Posterior vena cava (tissue), 2 donors: ENCODE measurements at regions not wholly inside any gene's neighbourhood (a gene's known extent, or its start where the extent isn't known, plus 50 kb on each side); places are given as distances from the start of the nearest gene placed in this dataset.

Experiments used
- DNase-seq: peaks from one replicate; pipeline ENCODE4 v3.0.0-alpha.2; 2020; ENCODE audit warnings: low spot score
- intact Hi-C, 2 donors: fragments of 100-400 bp; cut with DNase I; formaldehyde crosslinking; loops; one replicate each; pipeline versions ENCODE4 v1.14.1 to v1.14.2; 2022 to 2023
- donor health status: DM: yes; HTN: yes; CAD: no.
- donor health status: DM: yes; HTN: yes; CAD: no.

GRCh38 chr1:14017531-14017961 is 317.6 kb downstream of the PRDM2 start:
- intact Hi-C loops: no loop called here
- no peak for DNase-seq

- intact Hi-C loops: no loop called here
Measured at GRCh38 chr1:14019461-14019860, 319.5 kb downstream of the PRDM2 start.

GRCh38 chr1:14020006-14020405 is 320.0 kb downstream of the PRDM2 start:
- intact Hi-C loops: no loop called here
- no peak for DNase-seq

More at GRCh38 chr1:14019461-14019860, 319.5 kb downstream of the PRDM2 start:
- no peak for DNase-seq

GRCh38 chr1:14027099-14027498 is 327.1 kb downstream of the PRDM2 start:
- intact Hi-C loops: no loop called here

GRCh38 chr1:14031461-14031860 is 331.5 kb downstream of the PRDM2 start:
- intact Hi-C loops: no loop called here

More at GRCh38 chr1:14027099-14027498, 327.1 kb downstream of the PRDM2 start:
- DNase-seq: no peak

GRCh38 chr1:14034506-14034905 is 334.5 kb downstream of the PRDM2 start:
- no peak for DNase-seq
- intact Hi-C loops: no loop called here

More at GRCh38 chr1:14031461-14031860, 331.5 kb downstream of the PRDM2 start:
- DNase-seq: no peak

GRCh38 chr1:14037101-14037847 is 337.3 kb downstream of the PRDM2 start:
- DNase-seq: no peak
- intact Hi-C loops: no loop called here

- no peak for DNase-seq
- intact Hi-C loops: no loop called here
Measured at GRCh38 chr1:14039582-14040430, 339.8 kb downstream of the PRDM2 start.

GRCh38 chr1:14049965-14050364 is 350.0 kb downstream of the PRDM2 start:
- intact Hi-C loops: no loop called here
- no peak for DNase-seq

- intact Hi-C loops: no loop called here
- no peak for DNase-seq
Measured at GRCh38 chr1:14055442-14056223, 355.6 kb downstream of the PRDM2 start.

- DNase-seq: no peak
- intact Hi-C loops: no loop called here
Measured at GRCh38 chr1:14057640-14058039, 357.7 kb downstream of the PRDM2 start.

- DNase-seq: no peak
- intact Hi-C loops: no loop called here
Measured at GRCh38 chr1:14061204-14061603, 361.2 kb downstream of the PRDM2 start.

GRCh38 chr1:14061722-14062121 is 361.7 kb downstream of the PRDM2 start:
- intact Hi-C loops: no loop called here
- DNase-seq: no peak

GRCh38 chr1:14062669-14063068 is 362.7 kb downstream of the PRDM2 start:
- DNase-seq: no peak
- intact Hi-C loops: no loop called here

- DNase-seq: no peak
- intact Hi-C loops: no loop called here
Measured at GRCh38 chr1:14064649-14065442, 364.9 kb downstream of the PRDM2 start.

- intact Hi-C loops: no loop called here
- no peak for DNase-seq
Measured at GRCh38 chr1:14065486-14065885, 365.5 kb downstream of the PRDM2 start.

GRCh38 chr1:14067036-14067435 is 367.0 kb downstream of the PRDM2 start:
- intact Hi-C loops: no loop called here
- DNase-seq: no peak

- intact Hi-C loops: no loop called here
- DNase-seq: no peak
Measured at GRCh38 chr1:14067711-14068110, 367.7 kb downstream of the PRDM2 start.

GRCh38 chr1:14071581-14071980 is 371.6 kb downstream of the PRDM2 start:
- intact Hi-C loops: no loop called here
- no peak for DNase-seq
